ENCODE measurements at regions not wholly inside any gene's neighbourhood (a gene's known extent, or its start where the extent isn't known, plus 50 kb on each side); places are given as distances from the start of the nearest gene placed in this dataset.

DNA sequence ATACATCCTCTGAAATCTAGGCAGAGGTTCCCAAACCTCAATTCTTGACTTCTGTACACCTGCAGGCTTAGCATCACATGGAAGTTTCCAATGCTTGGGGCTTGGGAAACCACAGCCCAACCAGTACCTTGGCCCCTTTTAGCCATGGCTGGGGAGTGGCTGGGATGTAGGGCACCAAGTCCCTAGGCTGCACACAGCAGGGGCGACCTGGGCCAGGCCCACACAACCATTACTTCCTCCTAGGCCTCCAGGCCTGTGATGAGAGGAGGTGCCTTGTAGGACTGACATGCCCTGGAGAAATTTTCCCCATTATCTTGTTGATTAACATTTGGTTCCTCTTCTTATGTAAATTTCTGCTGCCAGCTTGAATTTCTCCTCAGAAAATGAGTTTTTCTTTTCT lies 1387.4 kb downstream of the FSCB start:
- 60 to 100% methylated on average over 1 of the region's 1 CpG for WGBS, 2 donors

GRCh38 chr14:43116341-43116740 lies 1390.7 kb downstream of the FSCB start:
- H3K9me3 ChIP-seq, result no peaks in the 10 kb centered on the region
- WGBS, 2 donors, result 68 to 72% methylated on average over 3 of the region's 3 CpGs
- H3K4me3 ChIP-seq (replicated peaks in 1 of 3), result no peak overlapping the region
- TF ChIP-seq, protein P1, sequence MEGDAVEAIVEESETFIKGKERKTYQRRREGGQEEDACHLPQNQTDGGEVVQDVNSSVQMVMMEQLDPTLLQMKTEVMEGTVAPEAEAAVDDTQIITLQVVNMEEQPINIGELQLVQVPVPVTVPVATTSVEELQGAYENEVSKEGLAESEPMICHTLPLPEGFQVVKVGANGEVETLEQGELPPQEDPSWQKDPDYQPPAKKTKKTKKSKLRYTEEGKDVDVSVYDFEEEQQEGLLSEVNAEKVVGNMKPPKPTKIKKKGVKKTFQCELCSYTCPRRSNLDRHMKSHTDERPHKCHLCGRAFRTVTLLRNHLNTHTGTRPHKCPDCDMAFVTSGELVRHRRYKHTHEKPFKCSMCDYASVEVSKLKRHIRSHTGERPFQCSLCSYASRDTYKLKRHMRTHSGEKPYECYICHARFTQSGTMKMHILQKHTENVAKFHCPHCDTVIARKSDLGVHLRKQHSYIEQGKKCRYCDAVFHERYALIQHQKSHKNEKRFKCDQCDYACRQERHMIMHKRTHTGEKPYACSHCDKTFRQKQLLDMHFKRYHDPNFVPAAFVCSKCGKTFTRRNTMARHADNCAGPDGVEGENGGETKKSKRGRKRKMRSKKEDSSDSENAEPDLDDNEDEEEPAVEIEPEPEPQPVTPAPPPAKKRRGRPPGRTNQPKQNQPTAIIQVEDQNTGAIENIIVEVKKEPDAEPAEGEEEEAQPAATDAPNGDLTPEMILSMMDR (IDR thresholded peaks at IDR 0.05), result no peak
- TF ChIP-seq POLR2A (IDR thresholded peaks at IDR 0.05), result no peak
- no peaks in the 10 kb centered on the region for H3K27me3 ChIP-seq
- H3K27ac ChIP-seq, result no peak overlapping the region
- intact Hi-C loops (cut with DNase I), result no loop called here
- no peak for DNase-seq
- no peaks in the 10 kb centered on the region for H3K36me3 ChIP-seq
- no peaks in the 10 kb centered on the region for H3K4me1 ChIP-seq

More for the DNA sequence above, 1387.4 kb downstream of the FSCB start:
- DNase-seq, result no peak
- TF ChIP-seq POLR2A (IDR thresholded peaks at IDR 0.05), result no peak
- TF ChIP-seq, protein P1 (IDR thresholded peaks at IDR 0.05), result no peak
- no peak overlapping the region for H3K4me3 ChIP-seq (replicated peaks in 1 of 3)
- intact Hi-C loops (cut with DNase I), result no loop called here
- H3K27ac ChIP-seq, result no peak overlapping the region
- H3K4me1 ChIP-seq, result no peaks in the 10 kb centered on the region
- no peaks in the 10 kb centered on the region for H3K36me3 ChIP-seq
- H3K27me3 ChIP-seq, result no peaks in the 10 kb centered on the region
- no peaks in the 10 kb centered on the region for H3K9me3 ChIP-seq

DNA sequence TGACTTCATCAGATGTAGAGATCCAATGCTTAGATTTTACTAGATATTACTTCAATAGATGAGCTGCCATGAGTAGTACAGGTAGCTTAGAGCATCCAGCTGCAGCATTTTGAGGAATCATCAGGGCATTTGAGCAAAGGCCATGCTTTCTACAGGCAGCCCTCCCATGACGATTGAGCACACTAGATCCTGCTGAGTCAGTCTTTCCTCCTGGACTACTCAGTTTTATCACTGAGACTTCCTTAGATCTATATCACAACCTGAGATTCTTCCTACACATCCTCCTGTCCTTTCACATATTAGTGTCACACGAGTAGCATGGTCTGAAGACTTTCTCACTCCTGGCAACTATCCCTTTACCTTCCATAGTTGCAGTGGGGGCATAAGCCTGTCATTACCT lies 1401.8 kb downstream of the FSCB start:
- Histone ChIP-seq H3K4me1 (no peaks in the 10 kb centered on the region), H3K9me3 (no peaks in the 10 kb centered on the region), H3K36me3 (no peaks in the 10 kb centered on the region), H3K27ac (no peak overlapping the region), H3K27me3 (no peaks in the 10 kb centered on the region), H3K4me3 (replicated peaks in 1 of 3) (no peak overlapping the region)
- no peak for DNase-seq
- 45 to 51% methylated on average over 2 of the region's 2 CpGs for WGBS, 2 donors
- no peak for TF ChIP-seq POLR2A (IDR thresholded peaks at IDR 0.05)
- TF ChIP-seq, protein P1 (IDR thresholded peaks at IDR 0.05), result no peak
- intact Hi-C loops (cut with DNase I), result no loop called here

DNA sequence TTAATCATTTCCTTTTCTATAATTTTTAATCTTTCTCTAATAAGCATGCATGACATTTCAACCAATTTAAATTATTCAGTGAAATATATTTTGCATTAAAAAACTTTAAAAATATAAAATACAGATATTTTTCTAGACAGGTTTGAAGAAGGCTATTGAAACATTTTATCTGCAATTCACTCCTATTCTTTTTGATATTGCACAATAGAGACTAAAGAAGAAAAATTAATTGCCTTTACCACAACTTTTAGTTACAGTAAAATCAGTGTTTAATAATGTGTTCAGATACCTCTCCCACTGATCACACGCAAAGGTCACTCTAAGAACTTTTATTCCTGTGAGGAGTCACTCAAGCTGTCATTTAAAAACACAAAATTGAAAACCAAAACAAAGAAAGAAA lies 1416.7 kb downstream of the FSCB start:
- Histone ChIP-seq H3K27ac (no peak overlapping the region), H3K9me3 (no peaks in the 10 kb centered on the region), H3K27me3 (no peaks in the 10 kb centered on the region), H3K4me3 (replicated peaks in 1 of 3) (no peak overlapping the region), H3K4me1 (no peaks in the 10 kb centered on the region), H3K36me3 (no peaks in the 10 kb centered on the region)
- intact Hi-C loops (cut with DNase I), result no loop called here
- TF ChIP-seq POLR2A (IDR thresholded peaks at IDR 0.05), result no peak
- TF ChIP-seq, protein P1 (IDR thresholded peaks at IDR 0.05), result no peak
- 89 to 94% methylated on average over 1 of the region's 1 CpG for WGBS, 2 donors
- no peak for DNase-seq

DNA sequence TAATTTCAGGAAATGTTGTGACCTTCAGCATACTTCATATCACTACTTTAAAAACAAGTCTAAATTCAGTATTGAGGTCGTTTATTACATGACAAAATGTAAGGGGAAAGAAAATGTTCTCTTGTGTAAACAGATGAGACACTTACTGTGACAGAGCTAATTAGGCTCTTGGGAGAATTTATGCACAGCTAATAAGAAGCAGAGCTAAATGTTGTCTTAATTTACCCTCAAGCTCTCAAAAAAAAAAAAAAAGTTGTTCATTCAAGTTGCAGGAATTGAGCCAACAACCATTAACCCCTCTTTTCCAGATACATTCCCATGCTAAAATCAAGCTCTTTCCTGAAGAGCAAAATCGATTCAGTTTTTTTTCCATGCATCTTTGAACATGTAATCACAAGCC lies 1419.4 kb downstream of the FSCB start:
- WGBS, 2 donors, result 26 to 35% methylated on average over 2 of the region's 2 CpGs
- Histone ChIP-seq H3K4me3 (replicated peaks in 1 of 3) (no peak overlapping the region), H3K27ac (no peak overlapping the region), H3K36me3 (no peaks in the 10 kb centered on the region), H3K27me3 (no peaks in the 10 kb centered on the region), H3K4me1 (no peaks in the 10 kb centered on the region), H3K9me3 (no peaks in the 10 kb centered on the region)
- DNase-seq, result no peak
- intact Hi-C loops (cut with DNase I), result no loop called here
- TF ChIP-seq POLR2A (IDR thresholded peaks at IDR 0.05), result no peak
- TF ChIP-seq, protein P1 (IDR thresholded peaks at IDR 0.05), result no peak

All from thyroid gland (tissue), 4 donors.